Fibroblast of lung (primary cell): ENCODE measurements at regions not wholly inside any gene's neighbourhood (a gene's known extent, or its start where the extent isn't known, plus 50 kb on each side); places are given as distances from the start of the nearest gene placed in this dataset.
A peak's percentile ranks its signal among the peaks of the same experiment; 100 is the strongest.

Experiments
- DNase-seq, 2 donors: peaks; one replicate each; pipeline versions ENCODE4 v3.0.0 to v3.0.0-alpha.2; 2010; ENCODE audit warnings: low read depth in 2 of 2
- H2AFZ ChIP-seq: 2 replicates; pipeline ENCODE4 v1.5.1; 2012; ENCODE audit warnings: low read length, control low read depth, inconsistent platforms
- H3K27ac ChIP-seq: 2 replicates; pipeline ENCODE4 v1.5.1; 2011; ENCODE audit warnings: low read length, control low read depth; ENCODE audit not compliant: insufficient read depth
- H3K27me3 ChIP-seq: 2 replicates; pipeline ENCODE4 v1.5.1; 2011; ENCODE audit warnings: mild to moderate bottlenecking, low read length; ENCODE audit not compliant: control insufficient read depth, insufficient read depth
- H3K36me3 ChIP-seq: 2 replicates; pipeline ENCODE4 v1.5.1; 2011; ENCODE audit warnings: low read length; ENCODE audit not compliant: control insufficient read depth, insufficient read depth
- H3K4me1 ChIP-seq: 2 replicates; pipeline ENCODE4 v1.5.1; 2011; ENCODE audit warnings: low read length; ENCODE audit not compliant: control insufficient read depth, insufficient read depth; ENCODE audit errors: extremely low read depth
- H3K4me2 ChIP-seq: 2 replicates; pipeline ENCODE4 v1.5.1; 2011; ENCODE audit warnings: low read length, control low read depth; ENCODE audit not compliant: insufficient read depth; ENCODE audit errors: extremely low read depth
- H3K4me3 ChIP-seq, 4 experiments: fragments of 200-600 bp in 1 of 4; sonication (generic) in 1 of 4; replicated peaks in 1 of 4; 2 replicates each; pipeline ENCODE4 v1.5.1; 2011 to 2016; ENCODE audit warnings: low read length in 4 of 4, low read depth in 3 of 4, mild to moderate bottlenecking in 3 of 4, control low read depth in 2 of 4, inconsistent platforms in 1 of 4, mixed read lengths in 1 of 4; ENCODE audit not compliant: insufficient read depth in 1 of 4; ENCODE audit errors: control extremely low read depth in 1 of 4
- H3K79me2 ChIP-seq: 2 replicates; pipeline ENCODE4 v1.5.1; 2012; ENCODE audit warnings: mild to moderate bottlenecking, low read length, inconsistent platforms; ENCODE audit not compliant: control insufficient read depth, insufficient read depth
- H3K9ac ChIP-seq: 2 replicates; pipeline ENCODE4 v1.5.1; 2011; ENCODE audit warnings: mild to moderate bottlenecking, low read length, control low read depth; ENCODE audit not compliant: insufficient read depth
- H3K9me3 ChIP-seq: 2 replicates; pipeline ENCODE4 v1.5.1; 2012; ENCODE audit warnings: low read depth, low read length; ENCODE audit not compliant: control insufficient read depth, insufficient read depth
- H4K20me1 ChIP-seq: 2 replicates; pipeline ENCODE4 v1.5.1; 2011; ENCODE audit warnings: low read length; ENCODE audit not compliant: control insufficient read depth, insufficient read depth; ENCODE audit errors: extremely low read depth
- EZH2 ChIP-seq: IDR thresholded peaks from 2 replicates; pipeline ENCODE4 v1.5.1; 2012; ENCODE audit warnings: low read length, control low read depth, mild to moderate bottlenecking; ENCODE audit errors: missing control alignments
- TF ChIP-seq, protein P1 (sequence below), 2 donors: IDR thresholded peaks in 1 of 2; conservative IDR thresholded peaks in 1 of 2; 1 replicate in 1 of 2; 2 replicates in 1 of 2; pipeline ENCODE4 v1.5.1; 2011 to 2012; ENCODE audit warnings: low read length in 2 of 2, control low read depth in 1 of 2, inconsistent platforms in 1 of 2, low read depth in 1 of 2, mild to moderate bottlenecking in 1 of 2

DNA sequence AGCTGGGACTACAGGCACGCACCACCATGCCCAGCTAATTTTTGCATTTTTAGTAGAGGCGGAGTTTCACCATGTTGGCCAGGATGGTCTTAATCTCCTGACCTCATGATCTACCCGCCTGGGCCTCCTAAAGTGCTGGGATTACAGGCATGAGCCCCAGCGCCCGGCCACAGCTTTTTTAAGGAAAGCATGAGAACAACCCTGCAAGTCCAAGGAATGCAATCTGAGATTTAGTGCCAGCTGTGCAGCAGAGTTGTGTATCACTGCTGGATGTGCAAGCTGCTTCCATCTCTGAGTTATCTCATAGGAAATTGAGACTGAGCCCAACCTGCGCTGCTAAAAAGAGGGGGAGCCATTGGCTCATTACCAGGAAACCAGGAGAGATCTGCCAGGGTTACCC, 399.9 kb upstream of the CYRIA start:
- no peaks in the 10 kb centered on the region for H3K79me2 ChIP-seq
- no peak overlapping the region for H2AFZ ChIP-seq
- H3K27me3 ChIP-seq, result no peaks in the 10 kb centered on the region
- no peaks in the 10 kb centered on the region for H4K20me1 ChIP-seq
- no peak overlapping the region for H3K9ac ChIP-seq
- H3K27ac ChIP-seq, result no peak overlapping the region
- no peaks in the 10 kb centered on the region for H3K4me1 ChIP-seq
- no peak for DNase-seq
- H3K9me3 ChIP-seq, result no peaks in the 10 kb centered on the region
- H3K36me3 ChIP-seq, result no peaks in the 10 kb centered on the region
- no peak overlapping the region for H3K4me2 ChIP-seq
- no peak for TF ChIP-seq EZH2
- TF ChIP-seq, protein P1, sequence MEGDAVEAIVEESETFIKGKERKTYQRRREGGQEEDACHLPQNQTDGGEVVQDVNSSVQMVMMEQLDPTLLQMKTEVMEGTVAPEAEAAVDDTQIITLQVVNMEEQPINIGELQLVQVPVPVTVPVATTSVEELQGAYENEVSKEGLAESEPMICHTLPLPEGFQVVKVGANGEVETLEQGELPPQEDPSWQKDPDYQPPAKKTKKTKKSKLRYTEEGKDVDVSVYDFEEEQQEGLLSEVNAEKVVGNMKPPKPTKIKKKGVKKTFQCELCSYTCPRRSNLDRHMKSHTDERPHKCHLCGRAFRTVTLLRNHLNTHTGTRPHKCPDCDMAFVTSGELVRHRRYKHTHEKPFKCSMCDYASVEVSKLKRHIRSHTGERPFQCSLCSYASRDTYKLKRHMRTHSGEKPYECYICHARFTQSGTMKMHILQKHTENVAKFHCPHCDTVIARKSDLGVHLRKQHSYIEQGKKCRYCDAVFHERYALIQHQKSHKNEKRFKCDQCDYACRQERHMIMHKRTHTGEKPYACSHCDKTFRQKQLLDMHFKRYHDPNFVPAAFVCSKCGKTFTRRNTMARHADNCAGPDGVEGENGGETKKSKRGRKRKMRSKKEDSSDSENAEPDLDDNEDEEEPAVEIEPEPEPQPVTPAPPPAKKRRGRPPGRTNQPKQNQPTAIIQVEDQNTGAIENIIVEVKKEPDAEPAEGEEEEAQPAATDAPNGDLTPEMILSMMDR (conservative IDR thresholded peaks at IDR 0.05 in 1 of 2, IDR thresholded peaks at IDR 0.05 in 1 of 2; ENCODE audit: low read depth in 1 of 2, low read length in 2 of 2), result no peak
- no peak overlapping the region for H3K4me3 ChIP-seq

DNA sequence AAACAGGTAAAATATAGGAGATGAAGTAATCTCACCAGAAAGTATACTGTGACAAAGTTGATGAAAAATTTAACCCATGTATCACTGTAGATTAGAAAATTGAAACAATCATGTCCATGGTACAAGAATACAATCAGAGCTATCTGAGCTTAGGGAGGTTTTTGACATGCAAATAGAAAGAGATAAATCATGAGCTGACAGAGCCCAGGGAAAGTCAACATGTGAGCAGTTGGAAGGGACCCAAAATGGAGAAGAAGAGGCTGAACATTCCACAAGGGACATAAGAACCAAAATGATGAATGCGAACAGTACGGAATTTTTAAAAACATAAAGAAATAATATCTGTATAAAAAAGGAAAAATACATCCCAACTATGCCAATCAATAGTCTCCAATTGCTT, 395.4 kb upstream of the CYRIA start:
- H4K20me1 ChIP-seq, result no peaks in the 10 kb centered on the region
- H3K4me1 ChIP-seq, result no peaks in the 10 kb centered on the region
- H3K79me2 ChIP-seq, result no peaks in the 10 kb centered on the region
- no peak overlapping the region for H3K4me2 ChIP-seq
- H3K27ac ChIP-seq, result no peak overlapping the region
- no peak overlapping the region for H3K9ac ChIP-seq
- no peak overlapping the region for H2AFZ ChIP-seq
- H3K36me3 ChIP-seq, result no peaks in the 10 kb centered on the region
- TF ChIP-seq, protein P1 (conservative IDR thresholded peaks at IDR 0.05 in 1 of 2, IDR thresholded peaks at IDR 0.05 in 1 of 2; ENCODE audit: low read depth in 1 of 2, low read length in 2 of 2), result no peak
- no peak for TF ChIP-seq EZH2
- H3K4me3 ChIP-seq, result no peak overlapping the region
- H3K9me3 ChIP-seq, result no peaks in the 10 kb centered on the region
- no peaks in the 10 kb centered on the region for H3K27me3 ChIP-seq
- no peak for DNase-seq

DNA sequence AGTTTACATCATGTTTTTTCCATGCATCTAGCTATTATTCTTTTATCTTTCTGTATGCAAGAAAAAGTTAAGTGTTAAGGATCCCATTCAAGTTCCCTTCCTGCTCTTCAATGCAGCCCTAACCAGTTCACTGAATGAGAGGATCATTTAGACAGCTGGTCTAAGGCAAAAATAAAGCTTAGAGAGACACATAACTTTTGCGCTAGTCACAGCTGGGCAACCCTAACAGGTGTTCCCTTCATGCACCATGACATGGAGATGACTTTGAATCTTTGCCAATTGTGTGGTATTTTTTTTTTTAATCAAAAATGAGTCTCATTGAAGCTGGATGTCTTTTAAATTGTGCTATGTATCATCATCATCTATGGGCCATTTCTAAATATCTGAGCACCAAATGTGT, 393.8 kb upstream of the CYRIA start:
- no peak overlapping the region for H3K4me3 ChIP-seq
- TF ChIP-seq EZH2, result no peak
- TF ChIP-seq, protein P1 (conservative IDR thresholded peaks at IDR 0.05 in 1 of 2, IDR thresholded peaks at IDR 0.05 in 1 of 2; ENCODE audit: low read depth in 1 of 2, low read length in 2 of 2), result no peak

More for the DNA sequence above, 393.8 kb upstream of the CYRIA start:
- Histone ChIP-seq H3K27me3 (no peaks in the 10 kb centered on the region), H3K4me2 (no peak overlapping the region), H3K9ac (no peak overlapping the region), H3K79me2 (no peaks in the 10 kb centered on the region), H3K27ac (no peak overlapping the region), H3K36me3 (no peaks in the 10 kb centered on the region), H2AFZ (no peak overlapping the region), H3K4me1 (no peaks in the 10 kb centered on the region), H3K9me3 (no peaks in the 10 kb centered on the region), H4K20me1 (no peaks in the 10 kb centered on the region)
- DNase-seq, result peak in 1 of 2 donors; percentile 8
